Right ventricle myocardium inferior (tissue), 1 donor: ENCODE measurements at regions not wholly inside any gene's neighbourhood (a gene's known extent, or its start where the extent isn't known, plus 50 kb on each side); places are given as distances from the start of the nearest gene placed in this dataset.
A peak's percentile ranks its signal among the peaks of the same experiment; 100 is the strongest.

ENCODE experiments used
- ATAC-seq: fragments of 200-7000 bp; cut with Tn5 transposase; one replicate; pipeline ENCODE4 v1.9.1; 2020; ENCODE audit warnings: mild to moderate bottlenecking, moderate library complexity
- DNase-seq: peaks from one replicate; pipeline ENCODE4 v3.0.0; 2021; ENCODE audit errors: missing footprints
- intact Hi-C: fragments of 100-400 bp; cut with DNase I; formaldehyde crosslinking; loops from one replicate; pipeline ENCODE4 v1.11.0; 2022
- donor health status: DM: no; HTN: yes; CAD: no; lungs with severe emphysema.

- DNase-seq: no peak
- intact Hi-C loops: no loop called here
- ATAC-seq: no peak
Measured at GRCh38 chr3:106261915-106262683, 393.3 kb upstream of the CBLB start.

DNA sequence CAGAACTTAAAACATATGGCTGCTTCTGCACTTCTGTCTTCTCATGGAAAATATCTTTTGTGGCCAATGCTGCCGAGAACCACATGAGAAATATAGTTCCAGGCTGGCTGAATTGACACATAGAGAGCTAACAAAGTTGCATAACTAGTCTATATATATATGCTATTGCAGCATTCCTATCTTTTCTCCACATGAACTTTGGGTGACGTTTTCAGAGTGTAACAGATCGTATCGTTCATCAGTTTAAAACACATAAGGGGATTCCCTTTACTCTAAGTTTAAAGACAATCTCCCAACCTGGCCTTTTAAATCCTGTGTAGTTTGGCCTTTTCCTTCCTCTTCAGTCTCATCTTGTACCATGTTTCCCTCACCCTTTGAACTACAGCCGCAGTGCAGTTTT is 394.2 kb upstream of the CBLB start:
- ATAC-seq (no peak), DNase-seq (no peak)
- intact Hi-C loops: no loop called here

GRCh38 chr3:106263546-106263945 is 394.7 kb upstream of the CBLB start:
- no peak for DNase-seq
- ATAC-seq: no peak
- intact Hi-C loops: no loop called here

DNA sequence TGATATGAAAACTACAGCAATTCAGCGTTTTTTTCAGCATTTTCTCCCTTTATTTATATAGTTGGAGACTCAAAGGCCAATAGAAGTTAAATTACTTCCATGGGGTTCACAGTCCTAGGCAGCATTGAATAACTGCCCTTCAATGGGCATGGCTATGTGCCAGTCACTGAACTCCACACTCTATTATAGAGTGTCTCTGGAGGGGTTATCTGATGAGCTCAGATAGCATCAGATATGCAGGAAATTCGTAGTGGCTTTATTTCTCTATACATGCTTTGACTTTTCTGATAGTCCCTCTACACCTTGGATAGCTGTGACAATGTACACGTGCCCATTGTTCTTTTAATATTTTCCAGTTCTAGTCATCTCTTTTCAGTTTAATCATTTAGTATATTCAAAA is 396.9 kb upstream of the CBLB start:
- DNase-seq: no peak
- intact Hi-C loops: no loop called here
- no peak for ATAC-seq

DNA sequence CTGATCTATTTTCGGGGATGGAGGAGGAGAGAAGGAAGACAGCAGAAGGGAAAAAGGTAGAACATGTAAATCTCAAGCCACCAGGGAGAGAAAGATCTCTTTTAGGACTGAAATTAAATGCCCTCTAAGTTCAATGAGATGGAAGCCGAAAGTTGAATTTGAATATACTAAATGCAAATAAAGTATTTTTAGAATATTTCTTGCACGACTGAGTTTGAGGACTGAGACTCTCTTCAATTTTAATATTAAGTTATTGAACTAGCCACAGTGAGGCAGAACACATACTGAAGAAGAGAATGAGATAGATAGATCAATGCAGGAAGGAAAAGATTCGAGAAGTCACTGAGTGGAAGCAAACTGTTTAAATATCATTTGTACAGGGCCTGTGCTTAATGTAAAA is 399.9 kb upstream of the CBLB start:
- ATAC-seq: no peak
- intact Hi-C loops: no loop called here
- DNase-seq: no peak

DNA sequence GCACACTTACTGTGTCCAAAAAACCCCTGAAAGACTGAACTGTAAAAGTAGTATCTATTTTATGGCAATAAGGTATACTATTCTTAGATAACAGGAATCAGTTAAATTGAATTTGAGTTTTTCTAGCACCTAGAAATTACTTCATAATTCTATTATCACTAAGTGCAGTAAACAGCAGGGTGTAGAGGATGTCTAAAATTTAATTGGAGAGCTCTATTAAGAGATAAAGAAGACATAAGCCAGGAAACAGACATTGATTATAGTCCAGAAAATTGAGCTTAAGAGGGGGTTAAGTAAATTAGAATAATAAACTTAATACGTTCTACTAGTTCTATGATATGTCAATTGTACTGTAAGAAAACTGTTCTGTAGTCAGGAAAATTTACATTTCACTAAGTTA is 403.5 kb upstream of the CBLB start:
- DNase-seq (no peak), ATAC-seq (no peak)
- intact Hi-C loops: no loop called here

- ATAC-seq: no peak
- intact Hi-C loops: no loop called here
- DNase-seq: no peak
Measured at GRCh38 chr3:106275592-106275991, 406.8 kb upstream of the CBLB start.

DNA sequence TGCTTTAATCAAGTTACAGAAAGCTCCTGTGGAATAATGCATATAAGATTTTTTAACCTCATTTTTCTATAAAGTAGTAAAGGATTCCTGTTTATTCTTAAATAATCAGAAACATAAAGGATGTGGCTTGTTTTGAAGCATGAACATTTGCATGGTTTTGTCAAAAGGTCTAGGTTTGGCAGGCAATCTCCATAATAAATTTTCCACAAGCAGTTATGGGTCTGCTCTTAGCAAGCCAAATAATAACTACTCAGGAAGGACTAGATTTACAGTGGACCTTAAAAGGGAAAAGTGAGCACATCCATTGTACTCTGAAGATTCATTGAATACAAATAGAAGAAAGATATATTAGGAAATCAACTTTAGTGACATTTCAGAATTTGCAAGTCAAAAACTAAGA is 407.3 kb upstream of the CBLB start:
- ATAC-seq: no peak
- no peak for DNase-seq
- intact Hi-C loops: no loop called here

- DNase-seq (no peak), ATAC-seq (no peak)
- intact Hi-C loops: no loop called here
Measured at GRCh38 chr3:106276755-106277612, 408.2 kb upstream of the CBLB start.

DNA sequence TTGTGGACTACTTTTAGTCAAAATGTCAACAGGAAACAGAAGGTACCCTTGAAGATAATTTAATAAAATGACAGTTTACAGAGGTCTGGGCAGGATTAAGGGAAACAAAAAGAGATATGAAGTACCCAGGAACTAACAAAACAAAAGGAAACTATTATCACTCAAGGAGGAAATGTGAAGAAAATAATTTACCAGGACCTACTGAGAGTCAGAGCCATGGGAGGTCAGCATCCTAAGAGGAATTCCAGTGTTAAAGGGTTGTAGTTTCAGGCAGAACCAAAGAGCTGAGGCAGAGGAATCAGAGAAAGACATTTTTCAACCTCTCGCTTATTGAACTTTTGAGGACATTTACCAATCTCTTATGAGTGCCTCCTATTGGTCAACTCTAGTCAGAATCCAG is 408.9 kb upstream of the CBLB start:
- intact Hi-C loops: no loop called here
- DNase-seq (no peak), ATAC-seq (no peak)

- intact Hi-C loops: no loop called here
- no peak for DNase-seq
- ATAC-seq: no peak
Measured at GRCh38 chr3:106281221-106281620, 412.4 kb upstream of the CBLB start.

DNA sequence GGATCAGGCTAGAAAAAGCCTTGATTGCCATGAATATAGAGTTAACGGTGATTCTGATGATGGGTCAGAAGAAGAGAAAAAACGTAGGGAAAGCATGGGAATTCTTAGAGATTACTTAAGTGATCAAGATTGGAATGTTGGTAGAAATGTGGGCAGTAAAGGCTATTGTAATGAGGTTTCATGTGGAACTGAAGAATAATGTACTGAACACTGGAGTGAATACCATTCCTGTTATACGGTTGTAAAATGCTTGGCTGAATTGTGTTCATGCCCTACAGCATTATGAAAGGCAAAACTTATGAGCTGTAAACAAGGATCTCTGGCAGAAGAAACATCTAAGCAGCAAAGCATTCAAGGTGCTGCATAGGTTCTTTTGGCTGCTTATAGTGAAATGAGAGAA is 414.1 kb upstream of the CBLB start:
- DNase-seq: no peak
- intact Hi-C loops: no loop called here
- ATAC-seq: no peak

DNA sequence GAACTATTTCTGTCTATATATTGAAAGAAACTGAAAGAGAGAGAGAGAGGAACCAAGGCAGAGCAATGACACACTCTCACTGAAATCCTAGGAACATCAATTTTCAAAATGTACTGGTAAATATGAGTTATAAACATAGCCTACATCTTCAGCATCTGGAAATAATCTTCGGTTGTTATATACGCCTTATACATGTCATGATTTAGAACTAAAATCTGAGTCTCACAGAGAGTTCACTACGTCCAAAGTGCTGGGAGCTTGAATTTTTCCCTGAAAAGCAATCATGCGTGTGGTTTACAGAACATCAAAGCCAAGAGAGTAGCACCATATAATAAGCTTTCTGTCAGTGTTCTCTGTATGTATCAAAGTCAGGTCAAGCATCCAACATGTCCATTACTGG is 420.0 kb upstream of the CBLB start:
- no peak for ATAC-seq
- intact Hi-C loops: no loop called here
- DNase-seq: no peak

GRCh38 chr3:106290304-106290997 is 421.6 kb upstream of the CBLB start:
- DNase-seq (no peak), ATAC-seq (no peak)
- intact Hi-C loops: no loop called here

GRCh38 chr3:106293161-106293560 is 424.3 kb upstream of the CBLB start:
- ATAC-seq (no peak), DNase-seq (no peak)
- intact Hi-C loops: no loop called here

DNA sequence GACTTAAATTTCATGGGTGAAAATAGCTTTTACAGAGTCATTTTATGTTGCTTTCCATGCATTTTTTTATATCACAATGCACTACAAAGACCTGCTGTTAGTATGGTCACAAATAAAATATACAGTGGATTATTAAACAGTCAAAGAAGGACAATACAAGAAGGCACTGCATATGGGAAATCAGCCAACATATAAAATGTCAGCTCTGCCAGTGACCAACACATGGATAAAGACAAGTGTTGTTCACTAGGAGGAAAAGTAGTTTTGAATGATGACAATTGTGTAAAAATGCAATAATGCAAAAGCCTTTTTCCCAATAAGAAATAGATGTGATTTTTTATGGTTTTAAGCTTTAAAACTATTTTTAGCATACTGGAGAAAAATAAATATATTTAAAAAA is 425.3 kb upstream of the CBLB start:
- ATAC-seq: no peak
- intact Hi-C loops: no loop called here
- no peak for DNase-seq

GRCh38 chr3:106296062-106296461 is 427.2 kb upstream of the CBLB start:
- no peak for ATAC-seq
- no peak for DNase-seq
- intact Hi-C loops: no loop called here

DNA sequence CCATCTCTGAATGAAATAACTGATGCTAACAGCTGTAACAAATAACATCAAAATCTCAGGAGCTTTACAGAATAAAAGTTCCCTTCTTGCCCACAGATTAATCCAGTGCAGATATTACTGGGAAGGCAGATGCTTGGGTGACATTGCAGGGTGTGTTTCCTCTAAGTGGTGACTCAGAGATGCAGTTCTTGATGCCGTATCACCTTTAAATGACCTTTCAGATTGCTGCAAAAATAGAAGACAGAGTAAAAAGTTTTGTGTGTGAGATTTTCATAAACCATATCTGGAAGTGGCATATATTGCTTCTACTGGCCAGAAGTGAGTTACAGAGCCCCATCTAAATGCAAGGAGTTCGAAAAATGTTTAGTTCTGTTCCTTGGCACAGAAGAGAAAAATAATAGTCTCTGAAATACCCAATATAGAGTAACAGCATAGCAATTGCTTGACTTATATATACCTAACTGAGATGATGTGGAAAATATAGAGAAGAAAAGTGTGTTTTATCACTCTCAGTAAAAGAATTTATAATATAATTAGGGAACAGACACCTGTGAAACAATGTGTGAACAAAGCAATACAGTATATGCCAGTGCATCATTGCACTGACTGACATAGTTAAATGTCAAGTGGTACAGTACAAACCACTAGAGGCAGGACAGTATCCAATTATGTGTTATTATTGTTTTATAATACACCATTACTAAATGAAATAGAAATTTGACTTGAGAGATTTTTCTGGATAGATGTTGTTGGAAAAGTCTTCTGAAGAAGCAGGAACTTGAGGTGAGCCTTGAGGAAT is 430.7 kb upstream of the CBLB start:
- ATAC-seq (peak; percentile 69), DNase-seq (no peak)
- intact Hi-C loops: no loop called here
